ENCODE measurements at regions not wholly inside any gene's neighbourhood (a gene's known extent, or its start where the extent isn't known, plus 50 kb on each side); places are given as distances from the start of the nearest gene placed in this dataset.

GRCh38 chr6:2611092-2611491 lies 139.6 kb downstream of the MYLK4 start:
- TF ChIP-seq EP300 (IDR thresholded peaks at IDR 0.05; ENCODE audit: borderline replicate concordance) (no peak), RAD21 (IDR thresholded peaks at IDR 0.05; ENCODE audit: low read depth) (no peak), CREB1 (IDR thresholded peaks at IDR 0.05; ENCODE audit: low read depth) (no peak), YY1 (IDR thresholded peaks at IDR 0.05; ENCODE audit: low read depth) (no peak), ZBTB7A (IDR thresholded peaks at IDR 0.05; ENCODE audit: low read depth) (no peak), TEAD4 (IDR thresholded peaks at IDR 0.05) (no peak), REST (IDR thresholded peaks at IDR 0.05; ENCODE audit: low read depth) (no peak), FOXM1 (IDR thresholded peaks at IDR 0.05; ENCODE audit: borderline replicate concordance, low read depth) (no peak), TCF12 (IDR thresholded peaks at IDR 0.05; ENCODE audit: low read depth) (no peak), TAF1 (IDR thresholded peaks at IDR 0.05; ENCODE audit: low read depth) (no peak), MAX (IDR thresholded peaks at IDR 0.05) (no peak), CEBPB (IDR thresholded peaks at IDR 0.05) (no peak), EGR1 (IDR thresholded peaks at IDR 0.05) (no peak), USF1 (IDR thresholded peaks at IDR 0.05) (no peak), NFIC (IDR thresholded peaks at IDR 0.05) (no peak)

GRCh38 chr6:2608503-2608902 lies 142.2 kb downstream of the MYLK4 start:
- TF ChIP-seq TEAD4 (IDR thresholded peaks at IDR 0.05) = no peak
- TF ChIP-seq YY1 (IDR thresholded peaks at IDR 0.05; ENCODE audit: low read depth) = no peak
- TF ChIP-seq ZBTB7A (IDR thresholded peaks at IDR 0.05; ENCODE audit: low read depth) = no peak
- no peak for TF ChIP-seq NFIC (IDR thresholded peaks at IDR 0.05)
- no peak for TF ChIP-seq MAX (IDR thresholded peaks at IDR 0.05)
- no peak for TF ChIP-seq CEBPB (IDR thresholded peaks at IDR 0.05)
- TF ChIP-seq USF1 (IDR thresholded peaks at IDR 0.05) = no peak
- no peak for TF ChIP-seq CREB1 (IDR thresholded peaks at IDR 0.05; ENCODE audit: low read depth)
- TF ChIP-seq EGR1 (IDR thresholded peaks at IDR 0.05) = no peak
- no peak for TF ChIP-seq EP300 (IDR thresholded peaks at IDR 0.05; ENCODE audit: borderline replicate concordance)
- TF ChIP-seq FOXM1 (IDR thresholded peaks at IDR 0.05; ENCODE audit: borderline replicate concordance, low read depth) = no peak
- no peak for TF ChIP-seq TCF12 (IDR thresholded peaks at IDR 0.05; ENCODE audit: low read depth)

- TF ChIP-seq FOXM1 (IDR thresholded peaks at IDR 0.05; ENCODE audit: borderline replicate concordance, low read depth) = no peak
These were observed 150.4 kb downstream of the MYLK4 start for GRCh38 chr6:2600363-2600762.

GRCh38 chr6:2599817-2600216 lies 150.9 kb downstream of the MYLK4 start:
- TF ChIP-seq TAF1 (IDR thresholded peaks at IDR 0.05; ENCODE audit: low read depth) = no peak
- no peak for TF ChIP-seq MAX (IDR thresholded peaks at IDR 0.05)
- TF ChIP-seq USF1 (IDR thresholded peaks at IDR 0.05) = no peak
- TF ChIP-seq TCF12 (IDR thresholded peaks at IDR 0.05; ENCODE audit: low read depth) = no peak
- TF ChIP-seq CREB1 (IDR thresholded peaks at IDR 0.05; ENCODE audit: low read depth) = no peak
- TF ChIP-seq EP300 (IDR thresholded peaks at IDR 0.05; ENCODE audit: borderline replicate concordance) = no peak
- no peak for TF ChIP-seq REST (IDR thresholded peaks at IDR 0.05; ENCODE audit: low read depth)
- TF ChIP-seq EGR1 (IDR thresholded peaks at IDR 0.05) = no peak

- no peak for TF ChIP-seq FOXM1 (IDR thresholded peaks at IDR 0.05; ENCODE audit: borderline replicate concordance, low read depth)
- no peak for TF ChIP-seq EGR1 (IDR thresholded peaks at IDR 0.05)
- TF ChIP-seq USF1 (IDR thresholded peaks at IDR 0.05) = no peak
- no peak for TF ChIP-seq CEBPB (IDR thresholded peaks at IDR 0.05)
- no peak for TF ChIP-seq MAX (IDR thresholded peaks at IDR 0.05)
- no peak for TF ChIP-seq EP300 (IDR thresholded peaks at IDR 0.05; ENCODE audit: borderline replicate concordance)
- TF ChIP-seq NFIC (IDR thresholded peaks at IDR 0.05) = no peak
- TF ChIP-seq TEAD4 (IDR thresholded peaks at IDR 0.05) = no peak
These were observed 151.9 kb downstream of the MYLK4 start for GRCh38 chr6:2598867-2599266.
